Fibroblast of pulmonary artery (primary cell): ENCODE measurements at regions not wholly inside any gene's neighbourhood (a gene's known extent, or its start where the extent isn't known, plus 50 kb on each side); places are given as distances from the start of the nearest gene placed in this dataset.

Experiments used
- DNase-seq: peaks from one replicate; pipeline ENCODE4 v3.0.0-alpha.2; 2010; ENCODE audit warnings: low read depth
- H3K4me3 ChIP-seq: replicated peaks from 2 replicates; pipeline ENCODE4 v1.5.1; 2011; ENCODE audit warnings: low read depth, mild to moderate bottlenecking, control low read depth, low read length, moderate library complexity
- TF ChIP-seq, protein P1 (sequence below): IDR thresholded peaks from 2 replicates; pipeline ENCODE4 v1.5.1; 2011; ENCODE audit warnings: mild to moderate bottlenecking, control low read depth, low read length, inconsistent platforms; ENCODE audit errors: missing control alignments

DNA sequence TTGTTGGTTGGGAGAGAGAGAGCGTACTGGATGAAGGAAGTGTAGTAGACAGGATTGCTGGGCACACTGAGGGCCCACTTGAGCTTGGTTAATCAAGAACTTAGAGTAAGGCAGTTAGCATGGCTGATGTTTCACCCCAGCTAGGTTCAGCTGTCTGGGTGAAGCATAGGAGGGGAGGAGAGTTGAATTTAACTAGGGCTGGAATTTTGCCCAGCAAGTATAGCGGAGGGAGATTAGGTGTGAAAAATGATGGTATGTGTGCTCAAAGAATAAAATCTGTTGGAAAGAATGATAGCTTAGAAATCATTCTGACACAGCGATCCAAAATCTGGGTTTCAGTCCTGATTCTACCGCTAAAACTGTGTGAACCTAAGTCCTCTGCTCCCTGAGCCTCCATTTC lies 461.5 kb upstream of the PROX1 start:
- H3K4me3 ChIP-seq = no peak overlapping the region
- no peak for DNase-seq
- TF ChIP-seq, protein P1, sequence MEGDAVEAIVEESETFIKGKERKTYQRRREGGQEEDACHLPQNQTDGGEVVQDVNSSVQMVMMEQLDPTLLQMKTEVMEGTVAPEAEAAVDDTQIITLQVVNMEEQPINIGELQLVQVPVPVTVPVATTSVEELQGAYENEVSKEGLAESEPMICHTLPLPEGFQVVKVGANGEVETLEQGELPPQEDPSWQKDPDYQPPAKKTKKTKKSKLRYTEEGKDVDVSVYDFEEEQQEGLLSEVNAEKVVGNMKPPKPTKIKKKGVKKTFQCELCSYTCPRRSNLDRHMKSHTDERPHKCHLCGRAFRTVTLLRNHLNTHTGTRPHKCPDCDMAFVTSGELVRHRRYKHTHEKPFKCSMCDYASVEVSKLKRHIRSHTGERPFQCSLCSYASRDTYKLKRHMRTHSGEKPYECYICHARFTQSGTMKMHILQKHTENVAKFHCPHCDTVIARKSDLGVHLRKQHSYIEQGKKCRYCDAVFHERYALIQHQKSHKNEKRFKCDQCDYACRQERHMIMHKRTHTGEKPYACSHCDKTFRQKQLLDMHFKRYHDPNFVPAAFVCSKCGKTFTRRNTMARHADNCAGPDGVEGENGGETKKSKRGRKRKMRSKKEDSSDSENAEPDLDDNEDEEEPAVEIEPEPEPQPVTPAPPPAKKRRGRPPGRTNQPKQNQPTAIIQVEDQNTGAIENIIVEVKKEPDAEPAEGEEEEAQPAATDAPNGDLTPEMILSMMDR = no peak

DNA sequence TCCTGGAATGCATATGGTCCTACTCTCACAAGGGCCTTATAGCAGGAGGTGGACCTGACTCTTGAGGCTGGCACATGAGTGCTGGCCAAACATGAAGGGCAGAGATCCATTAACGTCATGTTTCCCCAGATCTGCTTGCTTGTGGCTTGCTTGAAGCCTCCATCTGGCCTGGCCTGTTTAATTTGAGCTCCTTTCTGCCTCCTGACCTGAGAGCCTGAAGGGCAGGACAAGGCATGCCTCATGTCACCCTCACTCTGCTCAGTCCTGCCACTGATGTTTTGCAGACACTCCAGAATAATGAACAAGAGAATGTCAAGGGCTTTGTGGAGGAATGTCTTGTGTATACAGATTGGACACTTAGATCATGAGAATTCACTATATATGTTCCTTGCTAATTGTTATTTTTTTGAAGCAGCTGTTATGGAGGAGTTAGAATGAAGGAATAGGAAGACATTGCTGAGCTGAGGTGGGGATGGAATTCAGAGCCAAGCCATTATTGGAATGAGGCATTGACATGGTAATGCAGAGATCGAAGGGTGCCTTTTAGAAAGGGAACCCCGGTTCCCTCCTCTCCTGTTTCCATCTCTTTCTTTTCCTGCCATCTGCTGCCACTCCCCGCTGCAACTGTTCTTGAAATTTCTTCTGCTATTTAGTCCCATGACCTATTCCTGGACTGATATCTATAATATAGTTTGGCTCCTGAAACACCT lies 457.0 kb upstream of the PROX1 start:
- H3K4me3 ChIP-seq = no peak overlapping the region
- DNase-seq = no peak
- TF ChIP-seq, protein P1 = no peak

DNA sequence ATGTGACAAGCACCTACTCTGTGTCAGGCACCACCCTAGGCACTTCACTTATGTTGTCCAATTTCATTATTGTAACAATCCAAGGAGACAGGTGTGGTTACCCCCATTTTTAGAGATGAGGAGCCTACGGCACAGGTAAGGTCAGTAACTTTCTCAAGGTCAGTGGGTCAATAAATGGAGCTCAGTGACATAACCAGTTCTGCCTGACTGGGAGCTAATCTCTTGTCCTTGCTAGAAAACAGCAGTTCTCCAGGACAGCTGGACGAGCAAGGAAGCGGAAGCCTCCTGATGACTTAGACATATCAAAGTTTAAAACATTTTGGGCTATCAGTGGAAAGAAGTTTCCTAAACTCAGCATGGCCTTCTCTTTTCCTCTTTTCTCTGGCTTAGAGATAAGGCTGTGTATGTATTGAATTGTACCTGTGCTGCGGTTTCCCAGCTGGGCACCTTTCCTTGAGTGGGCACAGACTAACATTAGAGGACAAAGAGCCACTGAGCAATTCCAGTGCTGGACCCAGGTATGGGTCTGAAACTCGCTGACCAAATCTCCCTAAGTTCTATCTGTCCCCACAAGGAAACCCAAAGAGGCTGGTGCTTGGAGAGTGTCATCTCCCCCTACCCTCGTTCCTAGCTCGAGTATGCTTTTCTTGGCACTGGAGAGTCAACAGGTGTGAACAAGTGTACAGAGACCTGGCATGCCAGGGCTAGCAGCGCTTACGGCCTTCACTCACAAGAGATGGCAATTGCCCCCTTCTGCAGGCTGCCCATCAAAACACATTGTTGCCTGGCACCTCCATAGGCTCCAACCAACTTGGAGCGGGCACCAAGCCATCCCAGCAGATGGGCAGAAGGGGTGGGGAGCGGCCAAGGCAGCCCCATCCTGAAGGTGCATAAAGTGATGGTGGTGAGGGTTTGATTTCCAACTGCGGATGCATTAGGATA lies 456.1 kb upstream of the PROX1 start:
- TF ChIP-seq, protein P1 = no peak
- no peak overlapping the region for H3K4me3 ChIP-seq
- DNase-seq = no peak

DNA sequence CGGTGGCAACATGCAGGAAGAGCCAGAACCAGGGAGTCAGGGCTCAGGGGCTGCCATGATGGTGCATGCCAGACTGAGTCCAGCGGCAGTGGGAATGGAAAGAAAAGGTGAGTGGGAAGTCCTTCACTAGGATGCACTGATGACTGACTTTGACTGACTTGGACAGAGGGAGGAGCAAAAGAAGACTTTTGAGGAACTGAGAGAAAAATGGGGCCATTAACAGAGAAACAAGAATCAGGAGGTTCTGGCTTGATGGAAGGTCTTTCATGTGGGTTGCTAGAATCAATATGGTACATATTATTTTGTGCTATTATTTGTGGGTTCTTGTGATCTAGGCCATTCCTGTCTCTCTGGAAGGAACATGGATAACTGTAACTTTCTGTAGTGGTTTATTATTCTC lies 454.6 kb upstream of the PROX1 start:
- H3K4me3 ChIP-seq = no peak overlapping the region
- no peak for DNase-seq
- TF ChIP-seq, protein P1 = no peak

DNA sequence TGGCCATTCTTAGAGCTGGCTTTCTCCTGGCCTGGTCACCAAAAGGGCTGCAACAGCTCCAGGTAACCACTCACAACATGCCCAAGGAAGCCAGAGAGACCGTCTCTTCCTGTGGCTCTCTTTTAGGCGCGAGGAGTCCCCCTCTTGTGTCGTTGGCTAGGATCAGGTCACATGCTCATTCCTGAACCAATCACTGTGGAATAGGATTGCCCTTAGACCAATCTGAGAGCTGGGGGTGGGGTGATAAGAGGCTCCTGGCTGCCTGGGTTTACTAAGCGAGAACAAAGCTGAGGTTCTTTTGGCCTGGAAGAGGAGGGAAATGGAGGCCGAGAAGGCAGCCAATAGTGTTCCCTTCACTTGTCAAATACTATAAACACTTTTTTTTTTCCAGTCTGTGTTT lies 452.1 kb upstream of the PROX1 start:
- no peak overlapping the region for H3K4me3 ChIP-seq
- DNase-seq = no peak
- TF ChIP-seq, protein P1 = no peak

DNA sequence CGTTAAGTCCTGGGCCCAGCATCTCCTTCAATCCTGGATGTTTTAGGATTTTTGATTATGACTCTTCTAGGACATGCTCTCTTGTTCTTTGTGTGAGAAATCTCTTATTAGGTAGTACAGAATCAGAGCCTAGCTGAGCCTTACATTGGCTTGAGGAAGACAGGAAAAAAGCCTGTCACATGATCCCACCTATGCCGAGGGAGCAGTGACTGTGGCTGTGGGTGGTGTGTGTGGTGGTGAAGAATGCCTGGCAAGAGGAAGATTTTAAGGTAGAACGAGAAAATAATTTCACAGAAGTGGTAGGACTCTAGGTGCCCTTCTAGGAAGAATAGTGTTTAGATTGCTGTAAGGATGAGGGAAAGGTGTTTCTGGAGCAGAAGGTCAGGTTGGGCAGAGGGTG lies 449.5 kb upstream of the PROX1 start:
- TF ChIP-seq, protein P1 = no peak
- no peak overlapping the region for H3K4me3 ChIP-seq

More for the DNA sequence above, 449.5 kb upstream of the PROX1 start:
- no peak for DNase-seq
